Uterus (tissue), 3 donors: ENCODE measurements at regions not wholly inside any gene's neighbourhood (a gene's known extent, or its start where the extent isn't known, plus 50 kb on each side); places are given as distances from the start of the nearest gene placed in this dataset.
"Not testable (repeated sequence)": the region's sequence is repeated elsewhere in the genome, so short reads cannot be mapped to it uniquely, and the experiment has no call there.

Experiments
- DNase-seq, 2 donors: peaks; one replicate each; pipeline ENCODE4 v3.0.0-alpha.2; 2019 to 2020
- H3K27ac ChIP-seq, 2 donors: fragments of 200-600 bp; sonication (generic); 1 replicate in 1 of 2; 2 replicates in 1 of 2; pipeline ENCODE4 v1.5.1; 2016 to 2018
- H3K27me3 ChIP-seq, 2 donors: fragments of 200-600 bp; sonication (generic); one replicate each; pipeline ENCODE4 v1.5.1; 2018 to 2019; ENCODE audit warnings: control low read depth in 1 of 2
- H3K36me3 ChIP-seq, 2 donors: fragments of 200-600 bp; sonication (generic); one replicate each; pipeline ENCODE4 v1.5.1; 2019; ENCODE audit warnings: control low read depth in 1 of 2
- H3K4me1 ChIP-seq, 2 donors: fragments of 200-600 bp; sonication (generic); one replicate each; pipeline ENCODE4 v1.5.1; 2018 to 2019; ENCODE audit warnings: control low read depth in 1 of 2
- H3K4me3 ChIP-seq, 2 donors: fragments of 200-600 bp; sonication (generic); 1 replicate in 1 of 2; 2 replicates in 1 of 2; pipeline ENCODE4 v1.5.1; 2018 to 2019; ENCODE audit warnings: mild to moderate bottlenecking in 1 of 2
- H3K9me3 ChIP-seq, 2 donors: fragments of 200-600 bp; sonication (generic); one replicate each; pipeline ENCODE4 v1.5.1; 2019; ENCODE audit warnings: control low read depth in 1 of 2
- POLR2A ChIP-seq, 2 donors: fragments of 450-650 bp; IDR thresholded peaks; one replicate each; pipeline ENCODE4 v1.6.1; 2016; ENCODE audit warnings: antibody characterized with exemption in 2 of 2, mild to moderate bottlenecking in 1 of 2, moderate library complexity in 1 of 2
- intact Hi-C: fragments of 100-400 bp; cut with DNase I; formaldehyde crosslinking; loops from one replicate; pipeline ENCODE4 v1.15.1; 2023; ENCODE audit warnings: low total_unique reads
- TF ChIP-seq, protein P1 (sequence below), 4 experiments: fragments of 200-600 bp in 2 of 4; fragments of 450-650 bp in 2 of 4; sonication (generic) in 2 of 4; IDR thresholded peaks; one replicate each; pipeline ENCODE4 v1.5.1; 2016 to 2019; ENCODE audit warnings: antibody characterized with exemption in 4 of 4, mild to moderate bottlenecking in 2 of 4, moderate library complexity in 1 of 4
- donor health status: DM: yes; HTN: yes; CAD: no.

DNA sequence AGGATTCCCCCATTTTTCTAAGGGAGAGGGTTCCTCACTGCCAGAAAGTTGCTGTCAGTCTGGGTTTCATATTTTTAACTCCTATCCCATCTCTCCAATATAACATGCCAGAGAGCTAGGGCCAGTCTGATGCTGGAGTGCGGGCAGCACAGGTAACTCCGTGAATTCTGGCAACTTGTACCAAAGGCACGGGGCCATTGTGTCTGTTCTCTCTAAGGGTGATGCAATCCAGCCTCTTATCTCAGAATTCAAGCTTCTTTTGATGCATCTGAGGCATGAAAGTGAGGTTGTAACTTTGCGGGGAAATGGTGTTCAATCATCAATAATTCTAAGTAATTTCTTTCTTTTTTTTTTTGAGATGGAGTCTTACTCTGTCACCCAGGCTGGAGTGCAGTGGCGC, 1074.4 kb downstream of the TYW1 start:
- H3K27me3 ChIP-seq = no peaks in the 10 kb centered on the region
- H3K36me3 ChIP-seq = no peaks in the 10 kb centered on the region
- intact Hi-C loops = no loop called here
- H3K4me1 ChIP-seq = no peaks in the 10 kb centered on the region
- no peak for TF ChIP-seq POLR2A (IDR thresholded peaks at IDR 0.05)
- TF ChIP-seq, protein P1, sequence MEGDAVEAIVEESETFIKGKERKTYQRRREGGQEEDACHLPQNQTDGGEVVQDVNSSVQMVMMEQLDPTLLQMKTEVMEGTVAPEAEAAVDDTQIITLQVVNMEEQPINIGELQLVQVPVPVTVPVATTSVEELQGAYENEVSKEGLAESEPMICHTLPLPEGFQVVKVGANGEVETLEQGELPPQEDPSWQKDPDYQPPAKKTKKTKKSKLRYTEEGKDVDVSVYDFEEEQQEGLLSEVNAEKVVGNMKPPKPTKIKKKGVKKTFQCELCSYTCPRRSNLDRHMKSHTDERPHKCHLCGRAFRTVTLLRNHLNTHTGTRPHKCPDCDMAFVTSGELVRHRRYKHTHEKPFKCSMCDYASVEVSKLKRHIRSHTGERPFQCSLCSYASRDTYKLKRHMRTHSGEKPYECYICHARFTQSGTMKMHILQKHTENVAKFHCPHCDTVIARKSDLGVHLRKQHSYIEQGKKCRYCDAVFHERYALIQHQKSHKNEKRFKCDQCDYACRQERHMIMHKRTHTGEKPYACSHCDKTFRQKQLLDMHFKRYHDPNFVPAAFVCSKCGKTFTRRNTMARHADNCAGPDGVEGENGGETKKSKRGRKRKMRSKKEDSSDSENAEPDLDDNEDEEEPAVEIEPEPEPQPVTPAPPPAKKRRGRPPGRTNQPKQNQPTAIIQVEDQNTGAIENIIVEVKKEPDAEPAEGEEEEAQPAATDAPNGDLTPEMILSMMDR (IDR thresholded peaks at IDR 0.05) = no peak
- no peak for DNase-seq
- no peak overlapping the region for H3K27ac ChIP-seq
- no peak overlapping the region for H3K4me3 ChIP-seq
- no peaks in the 10 kb centered on the region for H3K9me3 ChIP-seq

DNA sequence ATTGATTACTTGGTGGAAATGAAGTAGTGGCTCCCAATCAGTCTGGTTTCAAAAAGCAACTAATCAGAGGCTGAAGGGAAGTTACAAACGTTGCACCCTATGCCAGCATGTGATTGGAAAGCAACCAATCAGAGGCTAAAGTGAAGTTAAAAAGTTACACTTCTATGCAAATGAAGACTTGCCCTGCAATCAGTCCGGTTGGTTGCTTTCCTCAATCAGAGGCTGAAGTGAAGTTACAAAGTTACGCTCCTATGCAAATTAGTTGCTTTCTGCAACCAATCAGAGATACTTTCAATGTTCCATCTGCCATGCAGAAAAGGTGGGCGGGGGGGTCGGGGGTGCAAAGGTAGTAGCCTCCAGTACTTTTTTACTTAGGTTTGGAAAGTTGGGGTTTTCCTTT, 1077.1 kb downstream of the TYW1 start:
- no peak for DNase-seq
- TF ChIP-seq, protein P1 (IDR thresholded peaks at IDR 0.05) = no peak
- TF ChIP-seq POLR2A (IDR thresholded peaks at IDR 0.05) = no peak
- H3K9me3 ChIP-seq = no peaks in the 10 kb centered on the region
- intact Hi-C loops = no loop called here
- no peak overlapping the region for H3K4me3 ChIP-seq
- no peak overlapping the region for H3K27ac ChIP-seq
- H3K27me3 ChIP-seq = no peaks in the 10 kb centered on the region
- no peaks in the 10 kb centered on the region for H3K4me1 ChIP-seq
- H3K36me3 ChIP-seq = no peaks in the 10 kb centered on the region

DNA sequence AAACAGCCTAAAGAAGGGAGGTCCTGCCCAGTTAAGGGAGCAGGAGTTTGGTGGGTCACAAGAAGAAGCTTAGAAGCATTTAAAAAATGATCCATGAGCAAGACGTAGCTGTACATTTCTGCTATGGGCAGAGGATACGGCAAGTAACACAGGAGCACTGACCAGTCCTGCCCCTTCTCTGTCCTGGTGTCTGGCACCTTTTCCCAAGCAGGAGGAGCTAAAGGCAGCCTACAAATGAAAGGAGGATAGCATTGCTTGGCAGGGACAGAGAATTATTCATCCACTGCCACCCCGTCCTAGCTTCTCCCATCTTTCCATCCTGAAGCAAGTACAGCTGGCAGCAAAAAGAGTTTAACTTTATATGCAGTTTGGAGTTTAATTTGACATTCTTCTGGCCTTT, 1077.6 kb downstream of the TYW1 start:
- H3K27ac ChIP-seq = no peak overlapping the region
- no peak overlapping the region for H3K4me3 ChIP-seq
- intact Hi-C loops = no loop called here
- DNase-seq = no peak
- TF ChIP-seq, protein P1 (IDR thresholded peaks at IDR 0.05) = no peak
- no peak for TF ChIP-seq POLR2A (IDR thresholded peaks at IDR 0.05)
- H3K4me1 ChIP-seq = no peaks in the 10 kb centered on the region
- H3K27me3 ChIP-seq = no peaks in the 10 kb centered on the region
- H3K9me3 ChIP-seq = no peaks in the 10 kb centered on the region
- no peaks in the 10 kb centered on the region for H3K36me3 ChIP-seq

DNA sequence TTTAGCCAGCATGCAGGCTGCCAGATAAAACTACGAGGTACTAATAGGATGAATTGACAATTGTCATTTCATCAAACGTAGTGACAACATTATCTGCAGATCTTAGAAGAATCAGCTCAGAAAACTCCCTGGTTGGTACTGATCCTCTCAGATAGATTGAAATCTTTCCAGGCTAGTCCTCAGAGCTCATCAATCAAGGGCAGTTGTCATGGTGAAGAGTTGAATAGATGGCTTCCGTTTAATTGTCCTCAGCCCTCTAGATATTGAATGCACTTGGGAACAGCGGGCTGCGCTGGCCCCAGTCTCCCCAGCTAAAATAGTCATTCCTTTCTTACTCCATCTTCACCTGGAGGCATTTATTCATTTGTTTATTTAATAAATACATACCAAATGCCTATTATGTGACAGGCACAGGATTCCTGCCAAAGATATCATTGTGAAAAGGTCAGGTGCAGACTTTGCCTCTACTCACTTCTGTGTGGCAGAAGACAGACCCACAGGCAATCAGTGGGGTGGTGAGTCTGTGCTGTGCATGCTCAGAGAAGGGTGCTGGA, 1081.6 kb downstream of the TYW1 start:
- intact Hi-C loops = no loop called here
- Histone ChIP-seq H3K4me3 (no peak overlapping the region), H3K4me1 (no peaks in the 10 kb centered on the region), H3K9me3 (no peaks in the 10 kb centered on the region), H3K27ac (no peak overlapping the region), H3K27me3 (no peaks in the 10 kb centered on the region), H3K36me3 (no peaks in the 10 kb centered on the region)
- TF ChIP-seq, protein P1 (IDR thresholded peaks at IDR 0.05) = no peak
- TF ChIP-seq POLR2A (IDR thresholded peaks at IDR 0.05) = no peak
- DNase-seq = no peak

DNA sequence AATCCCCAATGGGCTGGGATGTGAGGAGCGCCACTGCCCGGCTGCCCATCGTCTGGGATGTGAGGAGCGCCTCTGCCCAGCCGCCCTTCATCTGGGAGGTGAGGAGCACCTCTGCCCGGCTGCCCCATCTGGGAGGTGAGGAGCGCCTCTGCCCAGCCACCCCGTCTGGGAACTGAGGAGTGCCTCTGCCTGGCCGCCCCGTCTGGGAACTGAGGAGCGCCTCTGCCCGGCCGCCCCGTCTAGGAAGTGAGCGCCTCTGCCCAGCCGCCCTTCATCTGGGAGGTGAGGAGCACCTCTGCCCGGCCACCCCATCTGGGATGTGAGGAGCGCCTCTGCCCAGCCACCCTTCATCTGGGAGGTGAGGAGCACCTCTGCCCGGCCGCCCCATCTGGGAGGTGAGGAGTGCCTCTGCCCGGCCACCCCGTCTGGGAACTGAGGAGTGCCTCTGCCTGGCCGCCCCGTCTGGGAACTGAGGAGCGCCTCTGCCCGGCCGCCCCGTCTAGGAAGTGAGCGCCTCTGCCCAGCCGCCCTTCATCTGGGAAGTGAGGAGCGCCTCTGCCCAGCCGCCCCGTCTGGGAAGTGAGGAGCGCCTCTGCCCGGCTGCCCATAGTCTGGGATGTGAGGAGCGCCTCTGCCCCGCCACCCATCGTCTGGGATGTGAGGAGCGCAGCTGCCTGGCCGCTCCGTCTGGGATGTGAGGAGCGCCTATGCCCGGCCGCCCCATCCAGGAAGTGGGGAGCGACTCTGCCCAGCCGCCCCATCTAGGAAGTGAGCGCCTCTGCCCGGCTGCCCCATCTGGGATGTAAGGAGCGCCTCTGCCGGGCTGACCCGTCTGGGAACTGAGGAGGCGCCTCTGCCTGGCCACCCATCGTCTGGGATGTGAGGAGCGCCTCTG, 1085.7 kb downstream of the TYW1 start:
- H3K27ac ChIP-seq, H3K36me3 ChIP-seq, H3K4me3 ChIP-seq, H3K9me3 ChIP-seq, intact Hi-C loops, H3K27me3 ChIP-seq, DNase-seq, H3K4me1 ChIP-seq: not testable (repeated sequence)

DNA sequence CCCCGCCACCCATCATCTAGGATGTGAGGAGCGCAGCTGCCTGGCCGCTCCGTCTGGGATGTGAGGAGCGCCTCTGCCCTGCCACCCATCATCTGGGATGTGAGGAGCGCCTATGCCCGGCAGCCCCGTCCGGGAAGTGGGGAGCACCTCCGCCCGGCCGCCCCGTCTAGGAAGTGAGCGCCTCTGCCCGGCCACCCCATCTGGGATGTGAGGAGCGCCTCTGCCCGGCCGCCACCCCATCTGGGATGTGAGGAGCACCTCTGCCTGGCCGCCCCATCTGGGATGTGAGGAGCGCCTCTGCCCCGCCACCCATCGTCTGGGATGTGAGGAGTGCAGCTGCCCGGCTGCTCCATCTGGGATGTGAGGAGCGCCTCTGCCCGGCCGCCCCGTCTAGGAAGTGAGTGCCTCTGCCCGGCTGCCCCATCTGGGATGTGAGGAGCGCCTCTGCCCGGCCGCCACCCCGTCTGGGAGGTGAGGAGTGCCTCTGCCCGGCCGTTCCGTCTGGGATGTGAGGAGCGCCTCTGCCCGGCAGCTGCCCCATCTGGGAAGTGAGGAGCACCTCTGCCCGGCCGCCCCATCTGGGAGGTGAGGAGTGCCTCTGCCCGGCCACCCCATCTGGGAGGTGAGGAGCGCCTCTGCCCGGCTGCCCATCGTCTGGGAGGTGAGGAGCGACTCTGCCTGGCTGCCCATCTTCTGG, 1086.5 kb downstream of the TYW1 start:
- DNase-seq, H3K36me3 ChIP-seq, H3K4me3 ChIP-seq: not testable (repeated sequence)

More for the DNA sequence above, 1086.5 kb downstream of the TYW1 start:
- intact Hi-C loops, H3K9me3 ChIP-seq, H3K27me3 ChIP-seq, H3K4me1 ChIP-seq, H3K27ac ChIP-seq: not testable (repeated sequence)
